Tibial nerve (tissue), 4 donors: ENCODE measurements at regions not wholly inside any gene's neighbourhood (a gene's known extent, or its start where the extent isn't known, plus 50 kb on each side); places are given as distances from the start of the nearest gene placed in this dataset.

Source experiments
- EP300 ChIP-seq, 2 donors: sonication (generic); formaldehyde crosslinking; IDR thresholded peaks; one replicate each; pipeline ENCODE4 v1.6.1; 2017; ENCODE audit warnings: antibody characterized with exemption in 2 of 2, mild to moderate bottlenecking in 1 of 2
- POLR2A ChIP-seq, 2 donors: fragments of 450-650 bp; IDR thresholded peaks; one replicate each; pipeline ENCODE4 v1.6.1; 2017; ENCODE audit warnings: antibody characterized with exemption in 2 of 2, mild to moderate bottlenecking in 2 of 2, moderate library complexity in 2 of 2
- TF ChIP-seq, protein P1 (sequence below), 5 experiments: fragments of 200-600 bp in 3 of 5; fragments of 450-650 bp in 2 of 5; sonication (generic) in 3 of 5; IDR thresholded peaks; one replicate each; pipeline ENCODE4 v1.5.1; 2016 to 2019; ENCODE audit warnings: antibody characterized with exemption in 5 of 5, mild to moderate bottlenecking in 3 of 5, moderate library complexity in 2 of 5

- TF ChIP-seq, protein P1, sequence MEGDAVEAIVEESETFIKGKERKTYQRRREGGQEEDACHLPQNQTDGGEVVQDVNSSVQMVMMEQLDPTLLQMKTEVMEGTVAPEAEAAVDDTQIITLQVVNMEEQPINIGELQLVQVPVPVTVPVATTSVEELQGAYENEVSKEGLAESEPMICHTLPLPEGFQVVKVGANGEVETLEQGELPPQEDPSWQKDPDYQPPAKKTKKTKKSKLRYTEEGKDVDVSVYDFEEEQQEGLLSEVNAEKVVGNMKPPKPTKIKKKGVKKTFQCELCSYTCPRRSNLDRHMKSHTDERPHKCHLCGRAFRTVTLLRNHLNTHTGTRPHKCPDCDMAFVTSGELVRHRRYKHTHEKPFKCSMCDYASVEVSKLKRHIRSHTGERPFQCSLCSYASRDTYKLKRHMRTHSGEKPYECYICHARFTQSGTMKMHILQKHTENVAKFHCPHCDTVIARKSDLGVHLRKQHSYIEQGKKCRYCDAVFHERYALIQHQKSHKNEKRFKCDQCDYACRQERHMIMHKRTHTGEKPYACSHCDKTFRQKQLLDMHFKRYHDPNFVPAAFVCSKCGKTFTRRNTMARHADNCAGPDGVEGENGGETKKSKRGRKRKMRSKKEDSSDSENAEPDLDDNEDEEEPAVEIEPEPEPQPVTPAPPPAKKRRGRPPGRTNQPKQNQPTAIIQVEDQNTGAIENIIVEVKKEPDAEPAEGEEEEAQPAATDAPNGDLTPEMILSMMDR (IDR thresholded peaks at IDR 0.05) = no peak
- TF ChIP-seq EP300 (IDR thresholded peaks at IDR 0.05) (no peak), POLR2A (IDR thresholded peaks at IDR 0.05) (no peak)
These were observed 265.5 kb upstream of the PRKD1 start for GRCh38 chr14:30193101-30193500.
